Psoas muscle (tissue), 7 donors: ENCODE measurements at regions not wholly inside any gene's neighbourhood (a gene's known extent, or its start where the extent isn't known, plus 50 kb on each side); places are given as distances from the start of the nearest gene placed in this dataset.

Experiments used
- ATAC-seq, 4 donors: fragments of 200-7000 bp; cut with Tn5 transposase; one replicate each; pipeline ENCODE4 v1.9.1; 2020; ENCODE audit warnings: moderate library complexity in 3 of 4, mild to moderate bottlenecking in 2 of 4
- DNase-seq, 2 donors: peaks; one replicate each; pipeline ENCODE4 v3.0.0-alpha.2; 2020
- H3K27ac ChIP-seq: fragments of 200-600 bp; one replicate; pipeline ENCODE4 v1.8.0; 2022
- H3K27me3 ChIP-seq, 3 donors: fragments of 200-600 bp in 1 of 3; one replicate each; pipeline versions ENCODE4 v1.6.1 to v1.8.0; 2013 to 2022; ENCODE audit warnings: low read length in 2 of 3, mild to moderate bottlenecking in 2 of 3, moderate library complexity in 1 of 3; ENCODE audit not compliant: insufficient read depth in 3 of 3
- H3K36me3 ChIP-seq, 2 donors: fragments of 200-600 bp in 1 of 2; one replicate each; pipeline versions ENCODE4 v1.6.1 to v1.8.0; 2013 to 2022; ENCODE audit warnings: low read depth in 1 of 2, mild to moderate bottlenecking in 1 of 2, moderate library complexity in 1 of 2; ENCODE audit not compliant: insufficient read depth in 1 of 2
- H3K4me1 ChIP-seq: fragments of 200-600 bp; one replicate; pipeline ENCODE4 v1.8.0; 2022
- H3K4me3 ChIP-seq: fragments of 200-600 bp; one replicate; pipeline ENCODE4 v1.8.0; 2022; ENCODE audit warnings: mild to moderate bottlenecking
- H3K9me3 ChIP-seq: fragments of 200-600 bp; one replicate; pipeline ENCODE4 v1.8.0; 2022
- CTCF ChIP-seq: fragments of 200-600 bp; IDR thresholded peaks from one replicate; pipeline ENCODE4 v1.8.0; 2022; ENCODE audit warnings: antibody characterized with exemption
- WGBS, 3 donors: extraction: QIAGEN DNeasy Blood & Tissue Kit; methylation state at CpG; one replicate each; pipeline versions ENCODE4 v1.1.6 to v1.1.7; 2013; 5-methylcytosine and 5-hydroxymethylcytosine counted together
- intact Hi-C, 2 donors: fragments of 100-400 bp; cut with DNase I; formaldehyde crosslinking; loops; one replicate each; pipeline versions ENCODE4 v1.11.0 to v1.14.2; 2022
- donor health status: healthy with polysubstance abuse.
- donor health status: DM: no; HTN: no; CAD: no; lungs with moderate emphysema.
- donor health status: Bipolar disorder and iron deficiency.
- donor health status: healthy.
- donor health status: DM: yes; HTN: yes; CAD: no.
- donor health status: DM: no; HTN: no; CAD: no.
- donor health status: DM: yes; HTN: yes; CAD: no.

- intact Hi-C loops: no loop called here
- 64 to 71% (median 64%) methylated on average over 2 of the region's 2 CpGs for WGBS, 3 donors
- Histone ChIP-seq H3K4me3 (no peak overlapping the region), H3K27ac (no peak overlapping the region), H3K4me1 (no peaks in the 10 kb centered on the region), H3K9me3 (no peaks in the 10 kb centered on the region), H3K36me3 (no peaks in the 10 kb centered on the region), H3K27me3 (no peaks in the 10 kb centered on the region)
- no peak for DNase-seq
- ATAC-seq: no peak
- TF ChIP-seq CTCF: no peak
These were observed 133.6 kb upstream of the RASGEF1B start for GRCh38 chr4:81605271-81605670.

- Histone ChIP-seq H3K4me3 (no peak overlapping the region), H3K36me3 (no peaks in the 10 kb centered on the region), H3K4me1 (no peaks in the 10 kb centered on the region), H3K9me3 (no peaks in the 10 kb centered on the region), H3K27me3 (no peaks in the 10 kb centered on the region), H3K27ac (no peak overlapping the region)
- intact Hi-C loops: no loop called here
- no peak for ATAC-seq
- 43 to 49% (median 43%) methylated on average over 3 of the region's 3 CpGs for WGBS, 3 donors
- DNase-seq: no peak
- no peak for TF ChIP-seq CTCF
These were observed 133.0 kb upstream of the RASGEF1B start for GRCh38 chr4:81604683-81605218.

DNA sequence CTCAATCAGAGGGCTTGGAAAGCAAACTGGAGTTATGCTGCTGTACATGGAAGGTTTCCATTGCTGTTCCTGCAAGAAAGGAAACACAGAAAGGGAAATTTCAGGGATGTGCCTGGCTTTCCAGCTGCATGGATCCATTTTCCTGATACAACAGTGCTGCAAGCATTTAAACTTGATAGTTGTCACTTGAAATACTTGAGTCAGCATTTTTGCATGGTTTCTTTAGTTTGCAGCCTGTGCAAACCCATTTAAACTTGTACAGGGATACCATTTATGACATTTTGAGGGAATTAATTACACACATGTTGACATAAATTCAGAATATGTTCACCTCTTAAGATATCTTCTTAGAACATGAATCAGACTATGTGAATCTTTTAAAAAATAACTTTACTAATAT is 131.1 kb upstream of the RASGEF1B start:
- Histone ChIP-seq H3K27ac (no peak overlapping the region), H3K4me3 (no peak overlapping the region), H3K4me1 (no peaks in the 10 kb centered on the region), H3K9me3 (no peaks in the 10 kb centered on the region), H3K36me3 (no peaks in the 10 kb centered on the region), H3K27me3 (no peaks in the 10 kb centered on the region)
- no peak for DNase-seq
- no peak for ATAC-seq
- intact Hi-C loops: no loop called here
- no peak for TF ChIP-seq CTCF

GRCh38 chr4:81601358-81601694 is 129.6 kb upstream of the RASGEF1B start:
- H3K27me3 ChIP-seq: no peaks in the 10 kb centered on the region
- TF ChIP-seq CTCF: no peak
- intact Hi-C loops: no loop called here
- WGBS, 3 donors: 38 to 73% (median 50%) methylated on average over 1 of the region's 1 CpG
- ATAC-seq: no peak
- no peak for DNase-seq
- H3K27ac ChIP-seq: no peak overlapping the region
- H3K36me3 ChIP-seq: no peaks in the 10 kb centered on the region
- H3K9me3 ChIP-seq: no peaks in the 10 kb centered on the region
- H3K4me3 ChIP-seq: no peak overlapping the region
- H3K4me1 ChIP-seq: no peaks in the 10 kb centered on the region

- no peak for TF ChIP-seq CTCF
- no peaks in the 10 kb centered on the region for H3K27me3 ChIP-seq
- 41 to 50% (median 44%) methylated on average over 18 of the region's 18 CpGs for WGBS, 3 donors
- no peak overlapping the region for H3K4me3 ChIP-seq
- no peaks in the 10 kb centered on the region for H3K4me1 ChIP-seq
- no peaks in the 10 kb centered on the region for H3K9me3 ChIP-seq
- H3K27ac ChIP-seq: no peak overlapping the region
- intact Hi-C loops: no loop called here
- no peaks in the 10 kb centered on the region for H3K36me3 ChIP-seq
- peak in 1 of 4 donors; percentile 17 for ATAC-seq
- DNase-seq: no peak
These were observed 129.0 kb upstream of the RASGEF1B start for GRCh38 chr4:81600520-81601357.
